HG03439 (cell line): ENCODE measurements at regions not wholly inside any gene's neighbourhood (a gene's known extent, or its start where the extent isn't known, plus 50 kb on each side); places are given as distances from the start of the nearest gene placed in this dataset.
"Not testable (repeated sequence)": the region's sequence is repeated elsewhere in the genome, so short reads cannot be mapped to it uniquely, and the experiment has no call there.

ENCODE experiments used
- ATAC-seq: cut with Tn5 transposase; IDR thresholded peaks from one replicate; pipeline ENCODE4 v1.9.1; 2021; ENCODE audit warnings: mild to moderate bottlenecking, moderate library complexity; ENCODE audit not compliant: unreplicated experiment

DNA sequence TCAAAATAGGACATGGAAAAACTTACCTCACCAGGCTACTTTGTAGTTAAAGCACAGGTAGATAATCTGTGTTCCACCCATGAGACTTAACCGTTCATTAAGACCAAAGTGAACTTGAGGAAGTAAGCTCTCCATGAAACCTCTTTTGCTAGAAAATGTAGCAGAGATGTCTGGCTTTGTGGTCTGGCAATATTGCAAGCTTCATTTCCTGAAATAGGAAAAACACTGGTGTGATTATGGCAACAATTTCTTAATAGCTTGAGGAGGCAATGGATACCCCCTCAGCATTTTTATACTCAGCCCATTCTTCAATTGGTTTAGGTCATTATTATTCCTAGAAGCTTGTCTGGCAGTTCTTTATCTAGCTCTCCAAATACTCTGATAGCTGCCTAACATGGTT, 957.3 kb downstream of the IGSF11 start:
- no peak for ATAC-seq

- no peak for ATAC-seq
These were observed 953.8 kb downstream of the IGSF11 start for GRCh38 chr3:118080889-118081288.

- ATAC-seq = no peak
These were observed 946.0 kb downstream of the IGSF11 start for GRCh38 chr3:118088696-118089095.

DNA sequence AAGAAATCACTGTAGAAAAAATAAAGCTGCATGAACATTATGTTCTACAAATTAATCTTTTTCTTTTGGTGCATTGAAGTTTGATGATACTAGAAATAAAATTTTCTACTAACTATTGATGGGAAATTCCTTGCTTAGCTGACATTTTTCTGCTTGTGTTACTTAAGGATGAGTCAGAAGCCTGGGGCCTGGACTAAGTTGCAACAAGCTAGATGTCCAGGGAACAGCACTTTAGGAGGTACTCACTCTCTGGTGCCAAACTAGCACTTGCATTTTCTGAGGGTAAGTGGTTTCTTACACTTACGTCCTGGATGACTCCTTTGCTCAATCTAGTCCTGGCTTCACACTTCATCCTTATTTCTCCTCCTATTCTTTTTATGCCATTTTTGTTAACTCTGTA, 945.1 kb downstream of the IGSF11 start:
- no peak for ATAC-seq

GRCh38 chr3:118097226-118097625, 937.4 kb downstream of the IGSF11 start:
- no peak for ATAC-seq

DNA sequence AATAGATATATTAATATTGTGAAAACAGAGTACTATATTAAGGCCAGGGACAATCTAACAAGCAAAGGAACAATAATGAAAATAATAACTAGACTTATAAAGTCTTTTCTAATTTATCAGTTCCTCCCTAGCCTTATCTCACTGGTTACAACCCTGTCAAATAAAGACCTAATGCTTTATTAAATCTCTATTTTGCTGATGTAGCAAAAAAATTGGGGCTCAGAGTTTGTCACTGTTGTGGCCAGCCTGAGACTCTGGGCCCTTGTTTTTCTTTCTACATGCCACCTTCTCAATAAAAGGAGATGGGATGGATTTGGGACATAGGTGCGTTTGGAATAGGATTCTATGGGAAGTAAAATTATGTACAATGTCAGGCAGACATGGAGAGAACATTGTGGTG, 937.0 kb downstream of the IGSF11 start:
- no peak for ATAC-seq

GRCh38 chr3:118098827-118099226, 935.8 kb downstream of the IGSF11 start:
- ATAC-seq = no peak

DNA sequence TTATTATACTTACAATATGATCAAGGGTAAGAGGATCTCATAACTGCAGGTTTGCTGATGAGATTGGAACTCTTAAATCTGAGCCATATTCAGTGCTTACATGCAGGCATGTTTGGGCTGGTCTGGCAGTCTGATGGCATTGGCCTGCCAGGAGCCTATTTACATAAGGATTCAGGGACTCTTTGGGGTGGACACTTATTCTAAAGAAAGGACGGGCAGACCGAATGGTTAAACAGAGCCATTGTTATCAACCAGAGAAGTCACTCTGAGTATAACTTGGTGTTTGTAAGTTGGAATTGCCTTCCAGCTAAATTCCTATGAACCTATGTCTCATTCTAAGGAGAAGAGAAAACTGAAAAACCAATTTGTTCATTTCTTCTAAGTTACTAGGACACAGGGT, 932.8 kb downstream of the IGSF11 start:
- no peak for ATAC-seq

- ATAC-seq = no peak
These were observed 931.9 kb downstream of the IGSF11 start for GRCh38 chr3:118102737-118103136.

DNA sequence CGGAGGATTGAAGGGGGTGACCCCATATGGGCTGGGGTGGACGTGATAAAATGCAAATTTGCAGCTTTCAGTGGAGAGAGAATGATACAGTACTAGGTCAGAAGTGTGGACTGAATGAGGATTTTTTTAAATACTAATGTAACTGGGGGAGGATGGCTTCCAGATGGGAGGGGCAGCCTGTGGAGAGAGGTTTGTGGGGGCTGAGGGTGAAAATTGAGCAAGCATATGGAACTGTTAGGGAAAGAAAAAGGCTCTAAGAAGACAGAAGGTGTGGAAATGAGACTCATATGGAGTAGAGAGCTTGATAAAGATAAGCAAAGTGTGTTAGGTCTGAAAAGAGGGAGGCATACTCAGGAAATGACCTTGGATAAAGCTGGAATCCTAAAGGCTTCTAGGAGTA, 926.4 kb downstream of the IGSF11 start:
- no peak for ATAC-seq

GRCh38 chr3:118108769-118109168, 925.9 kb downstream of the IGSF11 start:
- ATAC-seq = no peak

DNA sequence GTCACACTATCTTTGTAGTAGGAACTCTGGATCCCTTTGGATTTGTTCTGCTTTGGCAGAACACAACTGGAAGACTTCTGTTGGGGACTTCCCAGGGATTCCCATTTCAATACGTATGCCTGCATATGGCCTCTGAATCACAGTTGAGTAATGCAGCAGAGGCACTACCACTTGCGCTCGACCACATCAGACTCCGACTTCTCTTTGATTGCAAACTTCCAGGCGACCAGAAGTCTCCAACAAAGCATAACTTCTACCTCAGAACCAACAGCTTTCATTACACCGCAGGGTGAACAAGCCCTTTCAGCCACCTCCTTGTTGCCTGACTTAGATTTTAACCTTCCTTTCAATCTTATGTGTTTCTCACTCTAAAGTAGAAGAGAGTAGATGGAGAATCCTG, 924.4 kb downstream of the IGSF11 start:
- no peak for ATAC-seq

DNA sequence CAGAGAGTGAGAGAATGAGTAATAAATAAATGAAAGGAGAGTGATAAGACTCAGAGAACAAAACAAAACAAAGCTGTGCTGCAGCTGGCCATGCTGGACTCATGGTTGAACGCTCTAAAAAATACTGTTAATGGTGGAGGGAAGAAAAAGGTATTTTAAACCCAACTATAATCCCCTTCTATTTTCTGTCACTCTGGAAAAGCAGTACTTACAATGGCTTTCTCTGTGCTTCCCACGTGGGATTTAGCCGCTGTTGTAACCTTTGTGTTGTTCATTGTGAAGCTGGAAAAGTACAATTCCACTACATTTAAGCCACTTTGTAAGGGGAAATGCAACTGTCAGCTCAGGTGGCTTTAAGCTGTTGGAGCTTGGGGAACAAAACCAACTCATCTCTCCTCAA, 917.7 kb downstream of the IGSF11 start:
- ATAC-seq = no peak

DNA sequence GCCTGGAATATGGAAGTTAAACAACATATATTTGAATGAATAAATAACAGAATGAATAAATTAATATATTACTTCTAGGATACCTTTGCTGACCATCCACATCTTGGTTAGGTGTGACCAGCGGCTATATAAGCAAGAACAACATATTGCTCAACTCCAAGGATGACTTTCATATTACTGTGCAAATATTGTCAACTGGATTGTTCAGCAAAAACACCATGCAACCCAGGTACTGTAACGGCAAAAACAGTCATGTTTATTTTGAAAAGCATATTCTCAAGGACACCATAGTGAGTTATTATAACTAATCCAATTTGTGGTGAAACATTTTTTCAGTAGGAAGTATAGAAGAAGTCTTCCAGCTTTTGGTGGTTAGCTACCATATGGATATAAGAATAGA, 907.9 kb downstream of the IGSF11 start:
- no peak for ATAC-seq

DNA sequence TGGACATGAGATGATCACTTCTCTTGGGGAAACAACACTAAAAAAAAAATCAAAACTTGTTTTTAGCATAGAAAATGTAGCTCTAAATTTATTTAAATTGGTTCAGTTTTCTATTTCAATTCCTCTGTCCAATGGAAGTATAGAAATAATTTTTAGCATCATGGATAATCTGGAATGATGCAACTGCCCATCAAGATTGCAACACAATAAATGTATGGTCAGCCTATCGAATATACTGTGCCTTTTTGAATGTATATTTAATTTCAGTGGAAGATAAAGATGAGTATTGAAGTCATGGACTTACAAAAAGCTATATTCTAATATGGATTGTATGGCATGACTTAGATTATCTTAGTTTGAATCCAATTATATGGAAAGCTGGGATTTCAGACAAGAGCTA, 906.7 kb downstream of the IGSF11 start:
- ATAC-seq = no peak

- ATAC-seq = no peak
These were observed 905.8 kb downstream of the IGSF11 start for GRCh38 chr3:118128886-118129285.

GRCh38 chr3:118137778-118138177, 896.9 kb downstream of the IGSF11 start:
- no peak for ATAC-seq

- no peak for ATAC-seq
These were observed 889.7 kb downstream of the IGSF11 start for GRCh38 chr3:118144919-118145318.

DNA sequence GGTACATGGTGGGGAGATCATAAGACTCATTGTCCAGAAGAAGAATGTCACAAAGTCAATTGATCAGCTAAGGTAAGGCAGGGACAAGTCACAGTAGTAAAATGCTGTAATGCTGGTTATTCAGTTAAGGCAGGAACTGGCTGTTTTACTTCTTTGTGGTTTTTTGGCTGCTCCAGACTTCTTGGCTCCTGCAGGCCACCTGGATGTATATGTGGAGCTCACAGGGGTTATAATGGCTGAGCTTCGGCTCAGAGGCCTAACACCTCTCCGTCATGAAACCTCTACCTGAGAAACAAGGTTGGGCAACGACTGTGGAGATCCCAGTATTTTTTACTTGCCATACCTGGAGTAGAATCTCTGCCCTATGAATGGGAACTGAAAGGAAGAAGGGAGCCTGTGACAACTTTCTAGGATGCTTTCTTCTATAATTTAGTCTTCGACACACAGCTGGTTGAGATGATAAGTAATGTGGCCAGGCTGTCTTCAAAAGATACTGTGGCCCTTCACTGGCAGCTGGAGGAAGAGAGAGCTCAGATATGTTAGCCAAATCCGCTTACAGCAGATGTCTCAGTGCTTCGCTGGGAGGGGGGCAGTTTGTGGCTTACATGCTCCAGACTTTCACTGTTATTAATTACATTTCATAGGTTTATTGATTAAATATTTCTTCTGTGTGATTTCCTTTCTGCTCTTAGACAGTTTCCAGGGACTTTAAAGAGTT, 887.8 kb downstream of the IGSF11 start:
- no peak for ATAC-seq

- no peak for ATAC-seq
These were observed 883.5 kb downstream of the IGSF11 start for GRCh38 chr3:118151164-118151563.

GRCh38 chr3:118162627-118163588, 871.7 kb downstream of the IGSF11 start:
- ATAC-seq = not testable (repeated sequence)

DNA sequence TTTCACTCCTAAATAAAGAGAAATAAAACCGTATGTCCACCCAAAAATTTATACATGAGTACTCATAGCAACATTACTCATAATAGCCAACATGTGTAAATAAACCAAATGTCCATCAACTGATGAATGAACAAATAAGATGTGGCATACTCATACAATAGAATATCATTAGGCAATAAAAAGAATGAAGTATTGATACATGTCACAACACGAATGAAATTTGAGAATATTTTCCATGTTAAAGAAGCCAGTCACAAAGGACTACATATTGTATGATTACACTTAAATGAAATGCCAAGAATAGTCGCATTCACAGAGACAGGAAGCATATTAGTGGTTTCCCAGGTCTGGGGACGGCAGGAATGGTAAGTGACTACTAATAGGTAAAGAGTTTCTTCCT, 869.2 kb downstream of the IGSF11 start:
- ATAC-seq = no peak
